PC-3 (cell line): ENCODE measurements at regions not wholly inside any gene's neighbourhood (a gene's known extent, or its start where the extent isn't known, plus 50 kb on each side); places are given as distances from the start of the nearest gene placed in this dataset.

Experiments used
- ATAC-seq: fragments of 200-7000 bp; cut with Tn5 transposase; 2 replicates; pipeline ENCODE4 v1.9.1; 2020; ENCODE audit warnings: mild to moderate bottlenecking, moderate library complexity
- BruUV-seq: library from RNA; stranded (reverse); fragments of 400-500 nt; replicated peaks from 2 replicates; lab custom pipeline; 2021; lab: Mats Ljungman, UMichigan
- CTCF ChIA-PET: fragments of 300-600 bp; sonication (Branson Sonifier 250); formaldehyde crosslinking; loops from one replicate; lab custom pipeline; 2022; ENCODE audit warnings: antibody characterized with exemption; lab: Charles Lee
- POLR2A ChIA-PET: fragments of 300-600 bp; sonication (Branson Sonifier 250); formaldehyde crosslinking; loops from one replicate; lab custom pipeline; 2022; ENCODE audit warnings: antibody characterized with exemption; ENCODE audit not compliant: unreplicated experiment; lab: Charles Lee
- DNase-seq: peaks from one replicate; pipeline ENCODE4 v3.0.0-alpha.2; 2015
- H2AFZ ChIP-seq: fragments of 300-600 bp; sonication (generic); 2 replicates; pipeline ENCODE4 v1.6.0; 2016; ENCODE audit warnings: antibody characterized with exemption, low read length
- H3F3A ChIP-seq: fragments of 300-600 bp; sonication (generic); one replicate; pipeline ENCODE4 v1.6.0; 2017; ENCODE audit warnings: antibody characterized with exemption, low read length, control low read depth, mild to moderate bottlenecking; ENCODE audit not compliant: unreplicated experiment
- H3K27ac ChIP-seq: fragments of 300-600 bp; sonication (generic); 2 replicates; pipeline ENCODE4 v1.5.1; 2016; ENCODE audit warnings: mild to moderate bottlenecking, low read length
- H3K27me3 ChIP-seq: fragments of 300-600 bp; sonication (generic); 2 replicates; pipeline ENCODE4 v1.6.1; 2016; ENCODE audit warnings: low read length, mixed read lengths
- H3K36me3 ChIP-seq: fragments of 300-600 bp; sonication (generic); 2 replicates; pipeline ENCODE4 v1.6.1; 2016; ENCODE audit warnings: low read depth, mixed run types, low read length, mixed read lengths
- H3K4me1 ChIP-seq: fragments of 300-600 bp; sonication (generic); 2 replicates; pipeline ENCODE4 v1.5.1; 2016; ENCODE audit warnings: low read length; ENCODE audit not compliant: insufficient read depth
- H3K4me2 ChIP-seq: fragments of 300-600 bp; sonication (generic); 2 replicates; pipeline ENCODE4 v1.6.0; 2016; ENCODE audit warnings: low read length
- H3K4me3 ChIP-seq: fragments of 300-600 bp; sonication (generic); 2 replicates; pipeline ENCODE4 v1.5.1; 2016; ENCODE audit warnings: mild to moderate bottlenecking, low read length, mixed read lengths
- H3K79me2 ChIP-seq: fragments of 300-600 bp; sonication (generic); 2 replicates; pipeline ENCODE4 v1.6.1; 2017; ENCODE audit warnings: low read length, mixed read lengths
- H3K9ac ChIP-seq: fragments of 300-600 bp; sonication (generic); 2 replicates; pipeline ENCODE4 v1.6.0; 2016; ENCODE audit warnings: mild to moderate bottlenecking, low read length
- H3K9me2 ChIP-seq: fragments of 300-600 bp; sonication (generic); replicated peaks from 2 replicates; pipeline ENCODE4 v1.6.1; 2016; ENCODE audit warnings: mixed run types, low read length, mixed read lengths
- H3K9me3 ChIP-seq: fragments of 300-600 bp; sonication (generic); 2 replicates; pipeline ENCODE4 v1.6.1; 2016; ENCODE audit warnings: low read length, mixed read lengths
- H4K20me1 ChIP-seq: fragments of 300-600 bp; sonication (generic); 2 replicates; pipeline ENCODE4 v1.6.1; 2016; ENCODE audit warnings: low read length, mixed read lengths
- CTCF ChIP-seq: fragments of 300-600 bp; sonication (generic); conservative IDR thresholded peaks from 2 replicates; pipeline ENCODE4 v1.5.1; 2017; ENCODE audit warnings: antibody characterized with exemption, low read depth, mild to moderate bottlenecking, low read length
- EZH2 ChIP-seq: fragments of 300-600 bp; sonication (generic); IDR thresholded peaks from one replicate; pipeline ENCODE4 v1.6.1; 2017; ENCODE audit warnings: antibody characterized with exemption, mild to moderate bottlenecking, low read length; ENCODE audit not compliant: unreplicated experiment
- EZH2phosphoT487 ChIP-seq: fragments of 300-600 bp; sonication (generic); IDR thresholded peaks from 2 replicates; pipeline ENCODE4 v1.6.1; 2018; ENCODE audit warnings: mild to moderate bottlenecking, antibody characterized with exemption, low read length, borderline replicate concordance
- intact Hi-C: fragments of 100-400 bp; cut with micrococcal nuclease; formaldehyde crosslinking; loops from 2 replicates; pipeline ENCODE4 v1.9.0; 2023

- no peak overlapping the region for H3K4me3 ChIP-seq
- ChIA-PET POLR2A (no interaction called here), CTCF (no interaction called here)
- no peaks in the 10 kb centered on the region for H3K9me3 ChIP-seq
- no peak overlapping the region for H2AFZ ChIP-seq
- no peak overlapping the region for H3K9ac ChIP-seq
- H3K36me3 ChIP-seq: no peaks in the 10 kb centered on the region
- intact Hi-C loops: loop anchor here (1.0 to 5.0 kb wide), 4 partner anchors 153 to 1028 kb away; no protein-coding TSS in a partner anchor
- DNase-seq (peak; percentile 53), ATAC-seq (peak; percentile 54)
- no peaks in the 10 kb centered on the region for H3K79me2 ChIP-seq
- H4K20me1 ChIP-seq: no peaks in the 10 kb centered on the region
- no peak overlapping the region for H3K27ac ChIP-seq
- no peaks in the 10 kb centered on the region for H3K9me2 ChIP-seq
- H3K27me3 ChIP-seq: no peaks in the 10 kb centered on the region
- peak; percentile 81 for TF ChIP-seq CTCF
- TF ChIP-seq EZH2phosphoT487: no peak
- H3K4me2 ChIP-seq: no peak overlapping the region
- peaks cover 14% of the 10 kb centered on the region for H3K4me1 ChIP-seq
- H3F3A ChIP-seq: no peaks in the 10 kb centered on the region
- BruUV-seq: no TSS peak
Measured at GRCh38 chr16:64089697-64090096, 1032.2 kb downstream of the CDH11 start.

- Histone ChIP-seq H3K27me3 (no peaks in the 10 kb centered on the region), H3K4me1 (peaks cover 14% of the 10 kb centered on the region), H3K4me3 (no peak overlapping the region), H3K9ac (no peak overlapping the region), H2AFZ (no peak overlapping the region), H3K9me3 (no peaks in the 10 kb centered on the region), H3K79me2 (no peaks in the 10 kb centered on the region), H4K20me1 (no peaks in the 10 kb centered on the region), H3F3A (no peaks in the 10 kb centered on the region), H3K27ac (no peak overlapping the region), H3K36me3 (no peaks in the 10 kb centered on the region), H3K9me2 (no peaks in the 10 kb centered on the region), H3K4me2 (no peak overlapping the region)
- ChIA-PET POLR2A (no interaction called here), CTCF (no interaction called here)
- intact Hi-C loops: loop anchor here (1.0 kb wide), 1 partner anchor 366 kb away; no protein-coding TSS in a partner anchor
- ATAC-seq: no peak
- BruUV-seq: no TSS peak
- DNase-seq: no peak
- no peak for TF ChIP-seq CTCF
Measured at GRCh38 chr16:64088838-64089237, 1033.0 kb downstream of the CDH11 start.

GRCh38 chr16:64085296-64085695 is 1036.6 kb downstream of the CDH11 start:
- H3K27me3 ChIP-seq: no peaks in the 10 kb centered on the region
- intact Hi-C loops: no loop called here
- POLR2A ChIA-PET: no interaction called here
- TF ChIP-seq EZH2: no peak
- no peak for TF ChIP-seq EZH2phosphoT487
- TF ChIP-seq CTCF: no peak
- CTCF ChIA-PET: no interaction called here
- H3K9ac ChIP-seq: no peak overlapping the region
- H3K4me3 ChIP-seq: no peak overlapping the region
- no peaks in the 10 kb centered on the region for H3K4me1 ChIP-seq
- no peaks in the 10 kb centered on the region for H3K9me2 ChIP-seq
- H3K9me3 ChIP-seq: no peaks in the 10 kb centered on the region
- DNase-seq (no peak), ATAC-seq (no peak)
- BruUV-seq: no TSS peak
- no peaks in the 10 kb centered on the region for H3K79me2 ChIP-seq
- H4K20me1 ChIP-seq: no peaks in the 10 kb centered on the region
- H3K4me2 ChIP-seq: no peak overlapping the region
- no peak overlapping the region for H2AFZ ChIP-seq
- H3F3A ChIP-seq: no peaks in the 10 kb centered on the region
- no peak overlapping the region for H3K27ac ChIP-seq
- H3K36me3 ChIP-seq: no peaks in the 10 kb centered on the region
